IMR-90 (cell line): ENCODE measurements at regions not wholly inside any gene's neighbourhood (a gene's known extent, or its start where the extent isn't known, plus 50 kb on each side); places are given as distances from the start of the nearest gene placed in this dataset.

ENCODE experiments used
- ATAC-seq: fragments of 200-7000 bp; cut with Tn5 transposase; 2 replicates; pipeline ENCODE4 v1.9.1; 2020; ENCODE audit warnings: low read depth, mild to moderate bottlenecking, moderate library complexity
- BruUV-seq: library from RNA; stranded (reverse); fragments of 400-500 nt; replicated peaks from 2 replicates; lab custom pipeline; 2021; lab: Mats Ljungman, UMichigan
- CTCF ChIA-PET: fragments of 300-600 bp; formaldehyde crosslinking; extraction: SDS; loops from one replicate; lab custom pipeline; 2021; ENCODE audit warnings: antibody characterized with exemption; lab: Yijun Ruan, JAX
- POLR2A ChIA-PET: fragments of 300-600 bp; sonication (Branson Sonifier 250); formaldehyde crosslinking; loops from one replicate; lab custom pipeline; 2022; ENCODE audit warnings: antibody characterized with exemption; ENCODE audit not compliant: unreplicated experiment; lab: Charles Lee
- DNase-seq: peaks from one replicate; pipeline ENCODE4 v3.0.0; 2013
- H2AFZ ChIP-seq: replicated peaks from 2 replicates; pipeline ENCODE3; 2013; ENCODE audit warnings: low read length, mild to moderate bottlenecking; ENCODE audit not compliant: poor library complexity
- H2AK5ac ChIP-seq: 2 replicates; pipeline ENCODE4 v1.6.1; 2013; ENCODE audit warnings: low read depth, low read length, inconsistent platforms
- H2AK9ac ChIP-seq: replicated peaks from 2 replicates; pipeline ENCODE3; 2013; ENCODE audit warnings: mild to moderate bottlenecking, low read depth, low read length, moderate library complexity; ENCODE audit not compliant: poor library complexity
- H2BK120ac ChIP-seq: 2 replicates; pipeline ENCODE4 v1.6.1; 2013; ENCODE audit warnings: low read depth, low read length, inconsistent platforms
- H2BK15ac ChIP-seq: 3 replicates; pipeline ENCODE4 v1.6.1; 2013; ENCODE audit warnings: low read depth, low read length, inconsistent platforms
- H2BK20ac ChIP-seq: 2 replicates; pipeline ENCODE4 v1.6.1; 2013; ENCODE audit warnings: low read depth, mild to moderate bottlenecking, inconsistent platforms, low read length, moderate library complexity
- H2BK5ac ChIP-seq: 2 replicates; pipeline ENCODE4 v1.6.1; 2013; ENCODE audit warnings: mild to moderate bottlenecking, low read depth, low read length, inconsistent platforms; ENCODE audit not compliant: poor library complexity, severe bottlenecking
- H3K14ac ChIP-seq: replicated peaks from 2 replicates; pipeline ENCODE4 v1.6.1; 2013; ENCODE audit warnings: low read depth, low read length, inconsistent platforms
- H3K18ac ChIP-seq: 2 replicates; pipeline ENCODE4 v1.6.1; 2013; ENCODE audit warnings: low read depth, low read length, control low read depth
- H3K23ac ChIP-seq: 2 replicates; pipeline ENCODE4 v1.6.1; 2013; ENCODE audit warnings: low read depth, low read length, inconsistent platforms
- H3K27ac ChIP-seq: 2 replicates; pipeline ENCODE4 v1.5.1; 2013; ENCODE audit warnings: mild to moderate bottlenecking, control low read depth, low read length; ENCODE audit not compliant: insufficient read depth
- H3K27me3 ChIP-seq: 2 replicates; pipeline ENCODE4 v1.6.1; 2013; ENCODE audit warnings: low read length; ENCODE audit not compliant: control insufficient read depth, insufficient read depth
- H3K36me3 ChIP-seq: 2 replicates; pipeline ENCODE4 v1.6.1; 2013; ENCODE audit warnings: low read length, mixed read lengths; ENCODE audit not compliant: control insufficient read depth, insufficient read depth
- H3K4ac ChIP-seq: 2 replicates; pipeline ENCODE4 v1.6.1; 2013; ENCODE audit warnings: low read depth, low read length, inconsistent platforms
- H3K4me1 ChIP-seq: 2 replicates; pipeline ENCODE4 v1.6.1; 2013; ENCODE audit warnings: low read length, mixed read lengths; ENCODE audit not compliant: control insufficient read depth, insufficient read depth
- H3K4me2 ChIP-seq: 2 replicates; pipeline ENCODE4 v1.6.1; 2013; ENCODE audit warnings: low read depth, mild to moderate bottlenecking, control low read depth, low read length, moderate library complexity
- H3K4me3 ChIP-seq: 2 replicates; pipeline ENCODE4 v1.5.1; 2013; ENCODE audit warnings: low read depth, mild to moderate bottlenecking, control low read depth, low read length, moderate library complexity; ENCODE audit not compliant: insufficient read depth
- H3K56ac ChIP-seq: 2 replicates; pipeline ENCODE4 v1.6.1; 2013; ENCODE audit warnings: low read length, inconsistent platforms; ENCODE audit not compliant: insufficient read depth; ENCODE audit errors: extremely low read depth
- H3K79me1 ChIP-seq, 2 experiments: 2 replicates each; pipeline ENCODE4 v1.6.1; 2013; ENCODE audit warnings: low read length in 2 of 2, inconsistent platforms in 1 of 2, low read depth in 1 of 2
- H3K9ac ChIP-seq: 2 replicates; pipeline ENCODE4 v1.6.1; 2013; ENCODE audit warnings: low read depth, low read length, control low read depth
- H3K9me1 ChIP-seq: 2 replicates; pipeline ENCODE4 v1.6.1; 2013; ENCODE audit warnings: low read length, inconsistent platforms; ENCODE audit not compliant: insufficient read depth
- H3K9me3 ChIP-seq: 2 replicates; pipeline ENCODE4 v1.6.1; 2013; ENCODE audit warnings: low read length; ENCODE audit not compliant: control insufficient read depth, insufficient read depth
- H4K20me1 ChIP-seq: 2 replicates; pipeline ENCODE4 v1.6.1; 2013; ENCODE audit warnings: low read length, inconsistent platforms; ENCODE audit not compliant: insufficient read depth
- H4K5ac ChIP-seq: 2 replicates; pipeline ENCODE4 v1.6.1; 2013; ENCODE audit warnings: mild to moderate bottlenecking, low read depth, low read length, control low read depth
- H4K8ac ChIP-seq, 2 experiments: 2 replicates each; pipeline ENCODE4 v1.6.1; 2013; ENCODE audit warnings: low read depth in 2 of 2, low read length in 2 of 2, control low read depth in 1 of 2, inconsistent platforms in 1 of 2
- H4K91ac ChIP-seq: 2 replicates; pipeline ENCODE4 v1.6.1; 2013; ENCODE audit warnings: low read depth, low read length, inconsistent platforms; ENCODE audit not compliant: insufficient read depth
- MAFK ChIP-seq: IDR thresholded peaks from 2 replicates; pipeline ENCODE4 v1.6.1; 2012; ENCODE audit warnings: low read depth, low read length, improper control_type of control experiment
- MXI1 ChIP-seq: IDR thresholded peaks from 2 replicates; pipeline ENCODE4 v1.6.1; 2012; ENCODE audit warnings: low read depth, mild to moderate bottlenecking, low read length, moderate library complexity, borderline replicate concordance
- WGBS, 2 experiments: methylation state at CpG; one replicate each; pipeline versions ENCODE4 v1.1.5 to v1.1.7; 2013; ENCODE audit warnings: missing lambda C conversion rate in 2 of 2; ENCODE audit not compliant: insufficient read length in 1 of 2; ENCODE audit errors: extremely low coverage in 2 of 2; 5-methylcytosine and 5-hydroxymethylcytosine counted together
- dilution Hi-C: fragments of 300-500 bp; cut with HindIII; formaldehyde crosslinking; loops from one replicate; pipeline ENCODE4 v1.14.3; 2018; ENCODE audit warnings: low sequenced_read_pairs; ENCODE audit not compliant: unreplicated experiment
- in situ Hi-C: fragments of 300-500 bp; cut with MboI; formaldehyde crosslinking; loops from 3 replicates; pipeline ENCODE4 v1.14.3; 2019; ENCODE audit warnings: low sequenced_read_pairs, inconsistent platforms, mixed read lengths
- intact Hi-C: fragments of 100-400 bp; cut with micrococcal nuclease; formaldehyde crosslinking; loops from 2 replicates; pipeline ENCODE4 v1.10.0; 2022

- Histone ChIP-seq H2AFZ (no peak overlapping the region), H2AK9ac (no peak overlapping the region), H3K27ac (no peak overlapping the region), H4K20me1 (no peaks in the 10 kb centered on the region), H3K27me3 (no peaks in the 10 kb centered on the region), H3K9me3 (no peaks in the 10 kb centered on the region), H3K4me3 (no peak overlapping the region), H4K8ac (no peak overlapping the region), H3K4me2 (no peak overlapping the region), H3K4me1 (no peaks in the 10 kb centered on the region), H2BK15ac (no peak overlapping the region), H2AK5ac (no peak overlapping the region), H3K36me3 (no peaks in the 10 kb centered on the region), H4K5ac (no peak overlapping the region), H3K4ac (no peak overlapping the region), H3K9ac (no peak overlapping the region), H2BK5ac (no peak overlapping the region), H2BK120ac (no peak overlapping the region), H3K56ac (no peak overlapping the region), H3K18ac (no peak overlapping the region), H3K14ac (no peak overlapping the region), H2BK20ac (no peak overlapping the region), H3K23ac (no peak overlapping the region), H4K91ac (no peak overlapping the region), H3K9me1 (no peaks in the 10 kb centered on the region), H3K79me1 (no peaks in the 10 kb centered on the region)
- TF ChIP-seq MAFK (peak; percentile 72), MXI1 (no peak)
- BruUV-seq, result no TSS peak
- ChIA-PET CTCF (no interaction called here), POLR2A (no interaction called here)
- intact Hi-C loops, result no loop called here
- no peak for DNase-seq
- dilution Hi-C loops, result no loop called here
- in situ Hi-C loops, result no loop called here
- WGBS, 2 experiments, result no CpG with 5 or more reads among the region's 4 CpGs
- no peak for ATAC-seq
These were observed 1321.0 kb downstream of the ROBO2 start for GRCh38 chr3:78360849-78361248.
